Erythroblast (primary cell): ENCODE measurements at regions not wholly inside any gene's neighbourhood (a gene's known extent, or its start where the extent isn't known, plus 50 kb on each side); places are given as distances from the start of the nearest gene placed in this dataset.

ENCODE experiments used
- DNase-seq, 2 experiments: peaks; one replicate each; lab custom pipeline; 2025; lab: John Stamatoyannopoulos, UW
- GATA1 ChIP-seq: IDR thresholded peaks from 2 replicates; pipeline ENCODE4 v1.6.1; 2011; ENCODE audit warnings: low read depth, mild to moderate bottlenecking, control low read depth, low read length, moderate library complexity
- POLR2A ChIP-seq: IDR thresholded peaks from 2 replicates; pipeline ENCODE4 v1.6.1; 2011; ENCODE audit warnings: mild to moderate bottlenecking, low read length

GRCh38 chr3:124486324-124486723 is 243.9 kb upstream of the UMPS start:
- DNase-seq: no peak
- TF ChIP-seq GATA1: no peak
- TF ChIP-seq POLR2A: no peak

- TF ChIP-seq POLR2A: no peak
- TF ChIP-seq GATA1: no peak
- no peak for DNase-seq
Observed at GRCh38 chr3:124489506-124489905, 240.7 kb upstream of the UMPS start.

GRCh38 chr3:124491098-124491497 is 239.2 kb upstream of the UMPS start:
- DNase-seq: no peak
- no peak for TF ChIP-seq GATA1
- no peak for TF ChIP-seq POLR2A

- DNase-seq: no peak
- TF ChIP-seq GATA1: no peak
Observed at GRCh38 chr3:124491875-124492274, 238.4 kb upstream of the UMPS start.

- peak in 1 of 2 experiments; percentile 29 for DNase-seq
- TF ChIP-seq POLR2A (no peak), GATA1 (no peak)
Observed at GRCh38 chr3:124492824-124493223, 237.4 kb upstream of the UMPS start.

GRCh38 chr3:124496061-124496460 is 234.2 kb upstream of the UMPS start:
- DNase-seq: no peak
- no peak for TF ChIP-seq GATA1
- no peak for TF ChIP-seq POLR2A

GRCh38 chr3:124497487-124497886 is 232.8 kb upstream of the UMPS start:
- no peak for DNase-seq
- TF ChIP-seq POLR2A (no peak), GATA1 (no peak)

GRCh38 chr3:124498891-124499290 is 231.4 kb upstream of the UMPS start:
- no peak for DNase-seq
- TF ChIP-seq GATA1 (no peak), POLR2A (no peak)

GRCh38 chr3:124504332-124505059 is 225.8 kb upstream of the UMPS start:
- no peak for DNase-seq
- TF ChIP-seq POLR2A (no peak), GATA1 (no peak)

GRCh38 chr3:124509884-124510283 is 220.4 kb upstream of the UMPS start:
- TF ChIP-seq POLR2A (no peak), GATA1 (no peak)

GRCh38 chr3:124510290-124510689 is 220.0 kb upstream of the UMPS start:
- DNase-seq: no peak
- TF ChIP-seq GATA1 (no peak), POLR2A (no peak)

More at GRCh38 chr3:124509884-124510283, 220.4 kb upstream of the UMPS start:
- DNase-seq: no peak

- peak in 1 of 2 experiments; percentile 21 for DNase-seq
Observed at GRCh38 chr3:124512881-124513609, 217.2 kb upstream of the UMPS start.

GRCh38 chr3:124513610-124513997 is 216.6 kb upstream of the UMPS start:
- DNase-seq: no peak
- no peak for TF ChIP-seq GATA1
- no peak for TF ChIP-seq POLR2A

More at GRCh38 chr3:124512881-124513609, 217.2 kb upstream of the UMPS start:
- TF ChIP-seq GATA1 (no peak), POLR2A (no peak)

- no peak for DNase-seq
- no peak for TF ChIP-seq GATA1
- no peak for TF ChIP-seq POLR2A
Observed at GRCh38 chr3:124514683-124515082, 215.6 kb upstream of the UMPS start.
